NCI-H748 treated with DMSO at 0.1 percent for 48 hours (cell line): ENCODE measurements at regions not wholly inside any gene's neighbourhood (a gene's known extent, or its start where the extent isn't known, plus 50 kb on each side); places are given as distances from the start of the nearest gene placed in this dataset.
A peak's percentile ranks its signal among the peaks of the same experiment; 100 is the strongest.
"Not testable (repeated sequence)": the region's sequence is repeated elsewhere in the genome, so short reads cannot be mapped to it uniquely, and the experiment has no call there.

Experiments used
- DNase-seq: peaks from one replicate; lab custom pipeline; 2025; lab: John Stamatoyannopoulos, UW

GRCh38 chr17:63078707-63079106, 112.7 kb downstream of the TANC2 start:
- DNase-seq: no peak

DNA sequence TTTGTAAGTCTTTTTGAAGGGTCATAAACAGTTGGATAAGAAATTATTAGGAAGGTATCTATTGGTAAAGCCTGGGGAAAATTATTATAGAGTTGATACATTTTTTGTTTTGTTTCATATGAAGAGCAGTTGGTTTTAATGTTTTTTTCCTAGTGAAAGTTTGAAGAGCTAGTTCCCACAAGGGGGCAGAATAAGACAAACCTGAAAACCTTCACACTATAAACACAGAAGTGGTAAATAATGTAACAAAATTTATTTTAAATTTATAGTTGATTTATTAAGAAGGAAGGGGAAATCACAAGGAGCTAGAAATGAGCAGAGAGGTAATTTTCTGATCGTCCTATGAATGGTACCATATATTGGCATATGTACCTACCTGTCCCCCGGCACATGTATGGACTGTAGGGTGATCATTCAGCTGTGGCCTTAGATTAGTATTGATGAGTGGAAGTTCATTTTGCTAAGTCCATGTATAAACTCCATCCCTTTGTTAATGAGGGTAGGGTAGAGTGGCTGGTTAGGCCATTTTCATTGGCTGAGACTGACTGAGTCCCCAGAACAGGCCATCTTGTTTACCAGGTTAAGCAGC, 116.3 kb downstream of the TANC2 start:
- no peak for DNase-seq

GRCh38 chr17:63082952-63083351, 116.9 kb downstream of the TANC2 start:
- no peak for DNase-seq

DNA sequence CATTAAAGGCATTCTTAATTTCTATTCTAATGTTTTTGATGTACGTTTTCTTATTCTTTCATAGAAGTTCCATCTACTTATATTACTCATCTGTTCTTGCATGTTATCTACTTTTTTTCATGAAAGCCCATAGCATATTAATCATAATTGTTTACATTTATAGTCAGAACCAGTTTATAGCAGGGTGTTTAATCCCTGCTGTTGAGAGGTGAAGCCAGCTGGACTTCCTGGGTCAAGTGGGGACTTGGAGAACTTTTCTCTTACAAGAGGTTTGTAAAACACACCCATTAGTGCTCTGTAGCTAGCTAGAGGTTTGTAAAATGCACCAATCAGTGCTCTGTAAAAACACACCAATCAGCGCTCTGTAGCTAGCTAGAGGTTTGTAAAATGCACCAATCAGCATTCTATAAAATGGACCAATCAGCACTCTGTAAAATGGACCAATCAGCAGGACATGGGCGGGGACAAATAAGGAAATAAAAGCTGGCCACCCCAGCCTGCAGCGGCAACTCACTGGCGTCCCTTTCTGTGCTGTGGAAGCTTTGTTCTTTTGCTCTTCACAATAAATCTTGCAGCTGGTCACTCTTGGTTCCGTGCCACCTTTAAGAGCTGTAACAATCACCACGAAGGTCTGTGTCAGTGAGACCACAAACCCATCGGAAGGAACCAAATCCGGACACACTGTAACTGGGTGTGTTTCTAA, 120.6 kb downstream of the TANC2 start:
- DNase-seq: no peak

DNA sequence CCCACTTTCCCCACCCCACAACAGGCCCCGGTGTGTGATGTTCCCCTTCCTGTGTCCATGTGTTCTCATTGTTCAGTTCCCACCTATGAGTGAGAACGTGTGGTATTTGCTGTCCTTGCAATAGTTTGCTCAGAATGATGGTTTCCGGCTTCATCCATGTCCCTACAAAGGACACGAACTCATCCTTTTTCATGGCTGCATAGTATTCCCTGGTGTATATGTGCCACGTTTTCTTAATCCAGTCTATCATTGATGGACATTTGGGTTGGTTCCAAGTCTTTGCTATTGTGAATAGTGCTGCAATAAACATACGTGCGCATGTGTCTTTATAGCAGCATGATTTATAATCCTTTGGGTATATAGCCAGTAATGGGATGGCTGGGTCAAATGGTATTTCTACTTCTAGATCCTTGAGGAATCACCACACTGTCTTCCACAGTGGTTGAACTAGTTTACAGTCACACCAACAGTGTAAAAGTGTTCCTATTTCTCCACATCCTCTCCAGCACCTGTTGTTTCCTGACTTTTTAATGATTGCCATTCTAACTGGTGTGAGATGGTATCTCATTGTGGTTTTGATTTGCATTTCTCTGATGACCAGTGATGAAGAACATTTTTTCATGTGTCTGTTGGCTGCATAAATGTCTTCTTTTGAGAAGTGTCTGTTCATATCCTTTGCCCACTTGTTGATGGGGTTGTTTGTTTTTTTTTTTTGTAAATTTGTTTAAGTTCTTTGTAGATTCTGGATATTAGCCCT, 124.5 kb downstream of the TANC2 start:
- not testable (repeated sequence) for DNase-seq

DNA sequence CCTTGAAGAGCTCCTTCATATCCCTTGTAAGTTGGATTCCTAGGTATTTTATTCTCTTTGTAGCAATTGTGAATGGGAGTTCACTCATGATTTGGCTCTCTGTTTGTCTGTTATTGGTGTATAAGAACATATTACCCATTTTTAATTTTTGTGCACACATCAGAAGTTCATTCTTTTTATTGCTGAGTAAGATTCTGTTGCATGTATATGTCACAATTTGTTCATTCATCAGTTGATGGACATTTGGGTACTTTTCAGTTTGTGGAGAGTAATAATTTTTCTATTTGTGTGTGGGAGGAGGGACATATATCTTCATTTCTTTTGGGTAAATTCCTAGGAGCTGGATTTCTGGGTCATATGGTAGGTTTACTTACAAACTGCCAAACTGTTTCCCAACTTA, 125.9 kb downstream of the TANC2 start:
- not testable (repeated sequence) for DNase-seq

GRCh38 chr17:63094631-63095030, 128.6 kb downstream of the TANC2 start:
- no peak for DNase-seq

DNA sequence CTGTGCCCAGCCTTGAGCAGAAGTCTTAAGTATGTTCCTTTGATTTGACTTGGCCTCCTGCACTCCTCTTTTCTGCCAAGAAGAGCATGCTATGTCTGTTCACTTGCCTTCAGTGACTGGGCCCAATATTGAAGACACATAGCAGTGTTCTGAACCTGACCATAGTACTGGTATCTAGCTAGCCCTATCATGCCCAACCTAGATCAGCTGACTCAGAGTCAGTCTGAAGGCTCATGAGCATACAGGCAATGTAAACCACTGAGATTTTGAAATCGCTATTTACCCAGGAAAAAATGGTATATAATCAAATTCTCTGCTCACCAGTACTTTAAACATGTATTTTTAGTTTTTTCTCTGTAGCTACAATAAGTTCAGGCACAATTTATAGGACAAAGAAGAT, 129.4 kb downstream of the TANC2 start:
- no peak for DNase-seq

DNA sequence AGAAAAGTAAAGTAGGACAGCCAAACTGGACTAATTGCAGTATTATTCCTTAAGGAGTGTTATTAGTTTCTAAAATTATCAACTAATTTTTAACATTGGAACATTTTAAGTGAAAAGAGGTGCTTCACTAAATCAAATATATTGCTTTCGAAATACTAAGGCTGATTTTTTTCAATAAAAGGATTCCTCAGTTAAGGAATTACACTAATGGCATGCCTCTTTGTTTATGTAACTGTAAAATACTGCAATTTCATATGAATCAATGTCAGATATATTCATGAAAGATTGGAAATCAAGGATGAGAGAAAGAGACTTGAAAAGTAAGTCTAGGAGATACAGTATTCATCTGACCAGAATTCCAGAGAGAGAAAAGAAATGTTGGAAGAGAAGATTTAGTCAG, 129.8 kb downstream of the TANC2 start:
- no peak for DNase-seq

DNA sequence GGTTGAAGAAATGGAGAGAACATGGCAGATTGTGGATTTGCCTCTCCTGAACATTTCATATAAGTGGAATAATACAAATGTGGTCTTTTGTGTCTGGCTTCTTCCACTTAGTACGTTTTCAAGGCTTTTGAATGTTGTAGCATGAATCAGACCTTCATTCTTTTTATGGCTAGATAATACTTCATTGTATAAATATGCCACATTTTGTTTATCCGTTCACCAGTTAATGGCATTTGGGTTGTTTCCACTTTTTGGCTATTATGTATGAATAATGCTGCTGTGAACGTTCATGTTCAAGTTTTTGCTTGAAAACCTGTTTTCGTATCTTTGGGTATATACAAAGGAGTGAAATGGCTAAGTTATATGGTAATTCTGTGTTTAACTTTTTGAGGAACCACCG, 130.4 kb downstream of the TANC2 start:
- DNase-seq: no peak

DNA sequence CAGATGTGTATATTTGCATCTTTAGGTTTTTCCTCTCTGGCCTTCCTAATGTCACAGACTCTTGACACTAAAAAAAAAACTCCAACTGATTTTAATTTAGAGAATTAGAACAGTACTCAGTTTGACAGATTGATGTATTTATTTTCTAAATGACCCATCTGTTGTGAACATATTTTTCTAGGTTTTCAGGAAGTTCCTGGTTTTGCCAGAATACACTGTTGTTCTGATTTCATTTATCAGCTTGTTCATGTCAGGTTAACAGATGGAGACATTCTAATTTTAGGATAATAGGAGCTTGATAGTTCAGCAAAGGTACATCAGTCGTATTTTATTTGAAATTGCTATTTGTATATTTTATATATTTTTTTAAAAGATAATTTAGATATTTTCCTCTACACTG, 133.4 kb downstream of the TANC2 start:
- DNase-seq: no peak

DNA sequence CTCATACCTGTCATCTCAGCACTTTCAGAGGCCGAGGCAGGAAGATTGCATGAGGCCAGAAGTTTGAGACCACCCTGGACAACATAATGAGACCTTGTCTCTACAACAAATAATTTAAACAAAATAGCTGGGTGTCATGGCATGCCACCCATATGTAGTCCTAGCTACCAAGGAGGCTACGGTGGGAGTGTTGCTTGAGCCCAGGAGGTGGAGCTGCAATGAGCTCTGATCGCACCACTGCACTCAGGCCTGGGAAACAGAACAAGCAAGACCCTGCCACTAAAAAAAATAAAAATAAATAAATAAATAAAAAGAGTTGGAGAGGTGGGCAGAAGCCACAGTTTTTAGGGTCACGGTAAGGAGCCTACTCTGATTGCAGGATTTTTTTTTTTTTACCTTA, 136.0 kb downstream of the TANC2 start:
- no peak for DNase-seq

DNA sequence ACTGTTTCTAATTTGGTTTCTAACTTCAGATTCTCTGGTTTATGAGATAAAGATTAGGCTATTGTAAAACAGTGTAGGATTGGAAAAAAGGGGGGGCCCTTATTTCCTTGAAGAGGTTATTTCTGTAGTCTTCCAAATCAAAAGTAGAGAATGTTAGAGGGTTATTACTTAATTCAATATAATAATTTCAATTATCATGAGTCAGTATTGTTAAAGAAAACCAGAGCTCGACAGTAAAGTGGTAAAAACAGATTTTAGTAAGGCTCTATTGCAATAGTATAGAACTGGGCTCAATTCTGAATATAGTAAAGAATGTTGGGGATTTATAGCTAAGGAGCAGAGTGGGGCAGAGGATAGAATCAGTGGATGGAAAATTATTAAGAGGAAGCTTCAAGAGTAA, 140.0 kb downstream of the TANC2 start:
- DNase-seq: no peak

- DNase-seq: no peak
Measured at GRCh38 chr17:63109661-63110060, 143.6 kb downstream of the TANC2 start.

- no peak for DNase-seq
Measured at GRCh38 chr17:63113167-63113566, 147.1 kb downstream of the TANC2 start.

- DNase-seq: peak; percentile 21
Measured at GRCh38 chr17:63116228-63116627, 150.2 kb downstream of the TANC2 start.

- peak; percentile 86 for DNase-seq
Measured at GRCh38 chr17:63116967-63117830, 151.2 kb downstream of the TANC2 start.

- no peak for DNase-seq
Measured at GRCh38 chr17:63120406-63120805, 154.4 kb downstream of the TANC2 start.

- no peak for DNase-seq
Measured at GRCh38 chr17:63124536-63124935, 158.5 kb downstream of the TANC2 start.

GRCh38 chr17:63124958-63125357, 158.9 kb downstream of the TANC2 start:
- DNase-seq: no peak

- no peak for DNase-seq
Measured at GRCh38 chr17:63125987-63126386, 160.0 kb downstream of the TANC2 start.

- no peak for DNase-seq
Measured at GRCh38 chr17:63126607-63127006, 160.6 kb downstream of the TANC2 start.
